ENCODE measurements at regions not wholly inside any gene's neighbourhood (a gene's known extent, or its start where the extent isn't known, plus 50 kb on each side); places are given as distances from the start of the nearest gene placed in this dataset.
"Not testable (repeated sequence)": the region's sequence is repeated elsewhere in the genome, so short reads cannot be mapped to it uniquely, and the experiment has no call there.

DNA sequence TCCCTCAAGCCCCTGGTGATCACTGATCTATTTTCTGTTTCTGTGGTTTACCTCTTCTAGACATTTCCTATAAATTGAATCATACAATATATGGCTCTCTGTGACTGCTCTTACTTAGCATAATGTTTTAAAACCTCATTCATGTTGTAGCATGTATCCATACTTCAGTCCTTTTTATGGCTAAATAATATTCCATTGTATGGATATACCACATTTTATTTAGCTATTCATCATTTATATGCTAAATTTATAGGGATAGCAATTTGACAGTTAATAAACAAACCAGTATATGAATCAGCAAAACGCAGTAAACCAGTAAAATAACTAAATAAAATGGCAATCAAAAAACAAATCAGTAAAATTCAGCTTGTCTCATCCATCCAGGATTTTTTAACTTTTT is 286.1 kb upstream of the HNRNPA3 start:
- no peaks in the 10 kb centered on the region for H3K4me1 Mint-ChIP-seq
- no peak for DNase-seq
- H3K27me3 Mint-ChIP-seq, result no peaks in the 10 kb centered on the region

DNA sequence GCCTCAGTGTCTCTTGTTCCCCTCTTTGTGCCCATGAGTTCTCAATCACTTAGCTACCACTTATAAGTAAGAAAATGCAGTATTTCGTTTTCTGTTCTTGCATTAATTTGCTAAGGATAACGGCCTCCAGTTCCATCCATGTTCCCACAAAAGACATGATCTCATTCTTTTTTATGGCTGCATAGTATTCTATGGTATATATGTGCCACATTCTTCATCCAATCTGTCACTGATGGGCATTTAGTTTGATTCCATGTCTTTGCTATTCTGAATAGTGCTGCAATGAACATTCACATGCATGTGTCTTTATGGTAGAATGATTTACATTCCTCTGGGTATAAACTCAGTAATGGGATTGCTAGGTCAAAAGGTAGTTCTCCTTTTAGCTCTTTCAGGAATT is 283.2 kb upstream of the HNRNPA3 start:
- ATAC-seq; H3K27ac Mint-ChIP-seq; DNase-seq; H3K9me3 ChIP-seq (ENCODE audit: control insufficient read depth, low read length, poor library complexity, severe bottlenecking); H3K27me3 Mint-ChIP-seq; H3K4me3 Mint-ChIP-seq; H3K4me1 Mint-ChIP-seq; H3K36me3 Mint-ChIP-seq (ENCODE audit: low read depth): not testable (repeated sequence)

More for the DNA sequence above, 286.1 kb upstream of the HNRNPA3 start:
- Mint-ChIP-seq H3K4me3 (no peak overlapping the region), H3K27ac (no peak overlapping the region), H3K36me3 (ENCODE audit: low read depth) (no peaks in the 10 kb centered on the region)
- no peaks in the 10 kb centered on the region for H3K9me3 ChIP-seq (ENCODE audit: control insufficient read depth, low read length, poor library complexity, severe bottlenecking)
- ATAC-seq, result no peak

GRCh38 chr2:176931588-176932563 is 280.7 kb upstream of the HNRNPA3 start:
- peak overlapping the region; percentile 14 for H3K27ac Mint-ChIP-seq
- peak overlapping the region; percentile 37 for H3K4me3 Mint-ChIP-seq
- DNase-seq, result no peak
- peaks cover 7% of the 10 kb centered on the region for H3K4me1 Mint-ChIP-seq
- peak; percentile 88 for ATAC-seq
- peaks cover 3% of the 10 kb centered on the region for H3K36me3 Mint-ChIP-seq (ENCODE audit: low read depth)
- H3K27me3 Mint-ChIP-seq, result peaks cover 7% of the 10 kb centered on the region
- no peaks in the 10 kb centered on the region for H3K9me3 ChIP-seq (ENCODE audit: control insufficient read depth, low read length, poor library complexity, severe bottlenecking)

DNA sequence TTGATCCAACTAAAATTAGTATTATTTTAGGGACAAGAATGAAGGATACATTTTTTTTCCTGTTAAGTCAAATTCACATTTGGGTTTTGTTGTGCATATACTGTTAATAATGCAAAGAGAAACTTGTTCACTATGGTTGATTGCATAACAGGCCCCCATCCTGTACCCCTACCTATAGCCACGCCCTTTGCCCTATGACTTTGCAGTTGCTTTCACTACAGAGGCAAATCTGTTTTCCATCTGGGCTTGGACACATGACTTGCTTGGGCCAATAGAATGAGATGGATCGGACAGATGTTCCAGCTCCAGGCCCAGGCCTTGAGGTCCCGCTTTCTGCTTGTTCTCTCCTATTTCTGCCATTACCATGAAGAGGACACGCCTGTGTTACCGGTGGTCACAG is 278.5 kb upstream of the HNRNPA3 start:
- Mint-ChIP-seq H3K27ac (no peak overlapping the region), H3K4me1 (peaks cover 12% of the 10 kb centered on the region), H3K36me3 (ENCODE audit: low read depth) (peaks cover 6% of the 10 kb centered on the region), H3K4me3 (no peak overlapping the region), H3K27me3 (peaks cover 14% of the 10 kb centered on the region)
- no peaks in the 10 kb centered on the region for H3K9me3 ChIP-seq (ENCODE audit: control insufficient read depth, low read length, poor library complexity, severe bottlenecking)
- ATAC-seq (no peak), DNase-seq (no peak)

DNA sequence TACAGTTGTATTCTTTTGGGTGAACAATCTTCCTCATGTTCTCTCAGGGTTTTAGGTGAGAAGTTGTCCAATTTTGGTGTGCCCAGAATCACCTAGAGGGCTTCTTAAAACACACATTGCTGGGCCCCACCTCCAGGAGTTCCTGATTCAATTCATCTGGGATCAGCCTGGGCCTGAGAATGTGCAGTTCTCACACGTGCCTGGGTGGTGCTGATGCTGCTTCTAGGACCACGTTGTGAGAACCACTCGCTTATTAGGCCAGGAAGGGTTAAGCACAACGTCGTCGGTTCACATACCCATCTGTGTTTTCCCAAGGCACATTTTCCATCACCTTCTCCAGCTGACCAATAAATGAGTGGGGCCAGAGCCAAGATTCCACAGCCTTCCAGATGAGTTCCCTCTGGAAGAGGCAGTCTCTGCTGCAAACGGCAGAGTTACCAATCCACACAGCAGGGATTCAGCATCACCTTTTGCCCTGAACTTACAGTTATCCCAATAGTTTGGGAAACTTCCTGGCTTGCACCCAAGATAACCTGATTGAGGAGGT is 277.7 kb upstream of the HNRNPA3 start:
- Mint-ChIP-seq H3K4me3 (no peak overlapping the region), H3K4me1 (peaks cover 12% of the 10 kb centered on the region), H3K27ac (no peak overlapping the region), H3K27me3 (peaks cover 20% of the 10 kb centered on the region), H3K36me3 (ENCODE audit: low read depth) (peaks cover 6% of the 10 kb centered on the region)
- DNase-seq (no peak), ATAC-seq (no peak)
- H3K9me3 ChIP-seq (ENCODE audit: control insufficient read depth, low read length, poor library complexity, severe bottlenecking), result no peaks in the 10 kb centered on the region

GRCh38 chr2:176935543-176936102 is 277.0 kb upstream of the HNRNPA3 start:
- DNase-seq, result no peak
- peaks cover 6% of the 10 kb centered on the region for H3K36me3 Mint-ChIP-seq (ENCODE audit: low read depth)
- no peaks in the 10 kb centered on the region for H3K9me3 ChIP-seq (ENCODE audit: control insufficient read depth, low read length, poor library complexity, severe bottlenecking)
- H3K27me3 Mint-ChIP-seq, result peaks cover 24% of the 10 kb centered on the region
- no peak overlapping the region for H3K4me3 Mint-ChIP-seq
- peaks cover 12% of the 10 kb centered on the region for H3K4me1 Mint-ChIP-seq
- no peak overlapping the region for H3K27ac Mint-ChIP-seq
- no peak for ATAC-seq

GRCh38 chr2:176936410-176936809 is 276.2 kb upstream of the HNRNPA3 start:
- H3K27ac Mint-ChIP-seq, result no peak overlapping the region

DNA sequence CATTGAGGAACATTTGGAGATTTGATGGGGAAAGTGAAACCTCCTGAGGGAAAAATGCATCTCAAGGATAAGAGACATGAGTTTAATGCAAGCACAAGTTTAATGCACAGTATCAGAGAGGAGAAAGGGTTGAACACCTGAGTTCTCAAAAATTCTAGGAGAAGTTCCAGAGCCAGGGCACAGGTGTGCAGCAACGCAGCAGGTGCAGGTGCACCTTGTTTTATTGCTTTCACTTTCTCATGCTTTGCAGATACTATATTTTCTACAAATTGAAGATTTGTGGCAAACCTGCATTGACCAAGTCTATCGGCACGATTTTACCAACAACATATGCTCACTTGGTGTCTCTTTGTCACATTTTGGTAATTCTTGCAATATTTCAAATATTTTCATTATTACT is 267.6 kb upstream of the HNRNPA3 start:
- no peak overlapping the region for H3K4me3 Mint-ChIP-seq
- H3K27me3 Mint-ChIP-seq, result peaks cover 11% of the 10 kb centered on the region
- H3K9me3 ChIP-seq (ENCODE audit: control insufficient read depth, low read length, poor library complexity, severe bottlenecking), result no peaks in the 10 kb centered on the region
- ATAC-seq (no peak), DNase-seq (no peak)
- no peaks in the 10 kb centered on the region for H3K4me1 Mint-ChIP-seq
- no peak overlapping the region for H3K27ac Mint-ChIP-seq
- H3K36me3 Mint-ChIP-seq (ENCODE audit: low read depth), result peaks cover 2% of the 10 kb centered on the region

More at GRCh38 chr2:176936410-176936809, 276.2 kb upstream of the HNRNPA3 start:
- Mint-ChIP-seq H3K36me3 (ENCODE audit: low read depth) (peaks cover 8% of the 10 kb centered on the region), H3K4me3 (no peak overlapping the region), H3K27me3 (peaks cover 31% of the 10 kb centered on the region), H3K4me1 (peaks cover 12% of the 10 kb centered on the region)
- DNase-seq (no peak), ATAC-seq (no peak)
- no peaks in the 10 kb centered on the region for H3K9me3 ChIP-seq (ENCODE audit: control insufficient read depth, low read length, poor library complexity, severe bottlenecking)

DNA sequence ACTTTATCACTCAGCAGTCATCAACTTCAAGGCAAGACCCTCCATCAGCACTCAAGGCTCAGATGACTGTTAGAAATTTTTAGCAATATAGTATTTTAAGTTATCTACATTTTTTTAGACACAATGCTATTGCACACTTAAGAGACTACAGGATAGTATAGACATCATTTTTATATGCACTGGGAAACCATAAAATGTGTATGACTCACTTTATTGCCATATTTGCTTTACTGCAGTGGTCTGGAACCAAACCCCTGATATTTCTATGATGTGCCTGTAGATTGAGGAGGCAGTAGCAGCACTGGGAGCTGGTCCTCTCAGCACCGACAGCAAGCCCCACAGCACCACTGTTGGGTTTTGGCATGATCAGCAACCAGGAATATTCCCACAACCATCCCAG is 264.8 kb upstream of the HNRNPA3 start:
- H3K9me3 ChIP-seq (ENCODE audit: control insufficient read depth, low read length, poor library complexity, severe bottlenecking), result no peaks in the 10 kb centered on the region
- Mint-ChIP-seq H3K4me1 (no peaks in the 10 kb centered on the region), H3K36me3 (ENCODE audit: low read depth) (no peaks in the 10 kb centered on the region), H3K27ac (no peak overlapping the region), H3K4me3 (no peak overlapping the region), H3K27me3 (no peaks in the 10 kb centered on the region)
- ATAC-seq, result no peak
- DNase-seq, result no peak

GRCh38 chr2:176951218-176951617 is 261.4 kb upstream of the HNRNPA3 start:
- not testable (repeated sequence) for H3K4me1 Mint-ChIP-seq; H3K9me3 ChIP-seq (ENCODE audit: control insufficient read depth, low read length, poor library complexity, severe bottlenecking); DNase-seq; H3K27ac Mint-ChIP-seq; H3K36me3 Mint-ChIP-seq (ENCODE audit: low read depth); H3K4me3 Mint-ChIP-seq; ATAC-seq
- peaks cover 20% of the 10 kb centered on the region for H3K27me3 Mint-ChIP-seq

DNA sequence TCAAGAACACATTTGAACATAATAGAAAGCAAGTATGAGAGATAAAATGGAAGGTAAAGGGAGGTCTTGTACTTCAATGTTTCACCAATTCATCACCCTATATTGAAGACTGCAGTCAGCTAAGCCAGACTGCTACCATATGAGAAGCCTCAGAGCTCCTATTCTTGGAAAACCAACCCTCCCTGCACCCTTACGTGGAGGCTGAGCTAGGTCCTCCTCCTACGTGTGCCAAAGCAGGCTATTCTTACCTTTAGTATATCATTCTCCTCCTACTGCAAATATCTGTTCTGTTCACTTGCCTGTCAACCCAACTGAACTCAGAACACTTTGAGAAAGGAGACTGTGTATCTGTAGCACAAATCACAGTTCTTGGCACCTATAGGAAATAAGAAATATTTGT is 255.8 kb upstream of the HNRNPA3 start:
- DNase-seq, result no peak
- ATAC-seq, result no peak
- no peaks in the 10 kb centered on the region for H3K9me3 ChIP-seq (ENCODE audit: control insufficient read depth, low read length, poor library complexity, severe bottlenecking)
- Mint-ChIP-seq H3K36me3 (ENCODE audit: low read depth) (peaks cover 4% of the 10 kb centered on the region), H3K4me3 (no peak overlapping the region), H3K27me3 (peaks cover 55% of the 10 kb centered on the region), H3K4me1 (no peaks in the 10 kb centered on the region), H3K27ac (no peak overlapping the region)

DNA sequence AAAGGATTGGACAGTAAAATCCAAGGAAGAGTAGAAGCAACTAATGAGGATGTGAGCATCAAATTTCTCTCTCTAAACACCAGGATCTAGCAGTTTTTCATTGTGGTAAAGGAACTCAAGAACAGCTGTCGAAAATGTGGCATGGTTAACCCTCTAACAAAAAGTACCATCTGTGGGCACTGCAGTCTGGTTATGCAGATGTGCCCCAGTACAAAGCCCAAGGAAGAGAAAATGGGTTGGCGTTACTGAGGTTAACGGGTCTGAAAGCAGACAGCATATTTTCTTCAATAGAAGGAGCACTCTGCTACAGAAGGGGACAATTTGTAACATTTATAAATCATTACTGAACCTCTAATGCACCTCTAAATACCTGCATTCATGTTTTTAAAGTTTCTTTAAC is 253.0 kb upstream of the HNRNPA3 start:
- ATAC-seq, result no peak
- no peaks in the 10 kb centered on the region for H3K4me1 Mint-ChIP-seq
- peaks cover 68% of the 10 kb centered on the region for H3K27me3 Mint-ChIP-seq
- no peak overlapping the region for H3K4me3 Mint-ChIP-seq
- no peaks in the 10 kb centered on the region for H3K9me3 ChIP-seq (ENCODE audit: control insufficient read depth, low read length, poor library complexity, severe bottlenecking)
- H3K27ac Mint-ChIP-seq, result no peak overlapping the region
- no peak for DNase-seq
- H3K36me3 Mint-ChIP-seq (ENCODE audit: low read depth), result peaks cover 4% of the 10 kb centered on the region

GRCh38 chr2:176960061-176960460 is 252.5 kb upstream of the HNRNPA3 start:
- Mint-ChIP-seq H3K4me3 (no peak overlapping the region), H3K27me3 (peaks cover 63% of the 10 kb centered on the region), H3K36me3 (ENCODE audit: low read depth) (peaks cover 4% of the 10 kb centered on the region), H3K4me1 (no peaks in the 10 kb centered on the region), H3K27ac (no peak overlapping the region)
- DNase-seq, result no peak
- no peaks in the 10 kb centered on the region for H3K9me3 ChIP-seq (ENCODE audit: control insufficient read depth, low read length, poor library complexity, severe bottlenecking)
- no peak for ATAC-seq
